Lung (tissue), 11 donors: ENCODE measurements at regions not wholly inside any gene's neighbourhood (a gene's known extent, or its start where the extent isn't known, plus 50 kb on each side); places are given as distances from the start of the nearest gene placed in this dataset.

Experiments used
- ATAC-seq: fragments of 200-7000 bp; cut with Tn5 transposase; one replicate; pipeline ENCODE4 v1.9.1; 2020; ENCODE audit warnings: moderate number of reproducible peaks; ENCODE audit not compliant: insufficient read depth, low FRiP score
- DNase-seq, 3 donors: peaks; one replicate each; pipeline ENCODE4 v3.0.0-alpha.2; 2013 to 2017
- H3K27ac ChIP-seq, 2 donors: one replicate each; pipeline ENCODE4 v1.5.1; 2013; ENCODE audit warnings: mild to moderate bottlenecking in 2 of 2, moderate library complexity in 2 of 2, control low read depth in 1 of 2, inconsistent platforms in 1 of 2, low read depth in 1 of 2, low read length in 1 of 2
- H3K27me3 ChIP-seq, 3 donors: one replicate each; pipeline ENCODE4 v1.5.1; 2013; ENCODE audit warnings: low read length in 2 of 3; ENCODE audit not compliant: control insufficient read depth in 3 of 3, insufficient read depth in 3 of 3
- H3K36me3 ChIP-seq, 4 donors: one replicate each; pipeline ENCODE4 v1.5.1; 2013; ENCODE audit warnings: low read length in 4 of 4, mild to moderate bottlenecking in 1 of 4, moderate library complexity in 1 of 4; ENCODE audit not compliant: control insufficient read depth in 4 of 4, insufficient read depth in 4 of 4
- H3K4me1 ChIP-seq, 5 donors: one replicate each; pipeline ENCODE4 v1.5.1; 2013; ENCODE audit warnings: low read length in 5 of 5, mild to moderate bottlenecking in 2 of 5, moderate library complexity in 1 of 5; ENCODE audit not compliant: control insufficient read depth in 5 of 5, insufficient read depth in 5 of 5
- H3K4me3 ChIP-seq: one replicate; pipeline ENCODE4 v1.5.1; 2013; ENCODE audit warnings: mild to moderate bottlenecking, control low read depth, moderate library complexity
- H3K9ac ChIP-seq, 2 donors: one replicate each; pipeline ENCODE4 v1.5.1; 2013; ENCODE audit warnings: low read length in 2 of 2, control low read depth in 1 of 2; ENCODE audit not compliant: insufficient read depth in 1 of 2
- H3K9me3 ChIP-seq, 4 donors: one replicate each; pipeline ENCODE4 v1.5.1; 2013; ENCODE audit warnings: low read length in 3 of 4, mild to moderate bottlenecking in 1 of 4, moderate library complexity in 1 of 4; ENCODE audit not compliant: control insufficient read depth in 4 of 4, insufficient read depth in 3 of 4
- CTCF ChIP-seq: IDR thresholded peaks from 2 replicates; pipeline ENCODE4 v1.5.1; 2012; ENCODE audit warnings: mild to moderate bottlenecking; ENCODE audit errors: control extremely low read depth, extremely low read depth
- WGBS, 2 donors: extraction: QIAGEN DNeasy Blood & Tissue Kit; methylation state at CpG; one replicate each; pipeline ENCODE4 v1.1.7; 2013; 5-methylcytosine and 5-hydroxymethylcytosine counted together
- donor health status: control.
- donor health status: control.
- donor health status: Bipolar disorder and iron deficiency.
- donor health status: healthy.
- donor health status: DM: yes; HTN: yes; CAD: no.

GRCh38 chr12:78787576-78787975 lies 77.0 kb upstream of the SYT1 start:
- no peak for DNase-seq

GRCh38 chr12:78790148-78790547 lies 74.4 kb upstream of the SYT1 start:
- H3K9me3 ChIP-seq = no peaks in the 10 kb centered on the region
- no peak overlapping the region for H3K9ac ChIP-seq
- DNase-seq (no peak), ATAC-seq (no peak)
- 82 to 92% methylated on average over 4 of the region's 4 CpGs for WGBS, 2 donors
- no peak overlapping the region for H3K27ac ChIP-seq
- H3K4me1 ChIP-seq = no peaks in the 10 kb centered on the region
- H3K27me3 ChIP-seq = no peaks in the 10 kb centered on the region
- no peak overlapping the region for H3K4me3 ChIP-seq
- no peaks in the 10 kb centered on the region for H3K36me3 ChIP-seq
- TF ChIP-seq CTCF = no peak

More at GRCh38 chr12:78787576-78787975, 77.0 kb upstream of the SYT1 start:
- TF ChIP-seq CTCF = no peak
- Histone ChIP-seq H3K9ac (no peak overlapping the region), H3K27me3 (no peaks in the 10 kb centered on the region), H3K9me3 (no peaks in the 10 kb centered on the region), H3K4me3 (no peak overlapping the region), H3K27ac (no peak overlapping the region), H3K4me1 (no peaks in the 10 kb centered on the region), H3K36me3 (no peaks in the 10 kb centered on the region)
- no peak for ATAC-seq

GRCh38 chr12:78792052-78792698 lies 72.4 kb upstream of the SYT1 start:
- Histone ChIP-seq H3K9ac (no peak overlapping the region), H3K4me3 (no peak overlapping the region), H3K27ac (no peak overlapping the region), H3K36me3 (no peaks in the 10 kb centered on the region), H3K9me3 (no peaks in the 10 kb centered on the region), H3K27me3 (no peaks in the 10 kb centered on the region), H3K4me1 (no peaks in the 10 kb centered on the region)
- DNase-seq (no peak), ATAC-seq (no peak)
- WGBS, 2 donors = 80 to 90% methylated on average over 6 of the region's 6 CpGs
- no peak for TF ChIP-seq CTCF

- no peaks in the 10 kb centered on the region for H3K36me3 ChIP-seq
- no peaks in the 10 kb centered on the region for H3K4me1 ChIP-seq
- H3K27ac ChIP-seq = no peak overlapping the region
- H3K9me3 ChIP-seq = no peaks in the 10 kb centered on the region
- ATAC-seq (no peak), DNase-seq (no peak)
- H3K9ac ChIP-seq = no peak overlapping the region
- no peaks in the 10 kb centered on the region for H3K27me3 ChIP-seq
- 54 to 72% methylated on average over 2 of the region's 2 CpGs for WGBS, 2 donors
- no peak for TF ChIP-seq CTCF
- no peak overlapping the region for H3K4me3 ChIP-seq
These were observed 71.1 kb upstream of the SYT1 start for GRCh38 chr12:78793491-78793890.
